Activated T-helper 17 cell treated with anti-CD3 and anti-CD28 coated beads, Interleukin-2, amount 50 U/mL, for 72 hours (primary cell): ENCODE measurements at regions not wholly inside any gene's neighbourhood (a gene's known extent, or its start where the extent isn't known, plus 50 kb on each side); places are given as distances from the start of the nearest gene placed in this dataset.

Experiments used
- ATAC-seq: fragments of 150-1000 bp; cut with Tn5 transposase; replicated peaks from 2 replicates; pipeline ENCODE4 v1.10.0; 2021; ENCODE audit warnings: mild to moderate bottlenecking, moderate library complexity
- H3K27ac Mint-ChIP-seq: one replicate; pipeline ENCODE4 v1.8.0; 2022; ENCODE audit warnings: mixed read lengths
- H3K27me3 Mint-ChIP-seq: one replicate; pipeline ENCODE4 v1.8.0; 2022; ENCODE audit warnings: mixed read lengths
- H3K36me3 Mint-ChIP-seq: one replicate; pipeline ENCODE4 v1.8.0; 2022; ENCODE audit warnings: low read depth, mild to moderate bottlenecking, mixed read lengths
- H3K4me1 Mint-ChIP-seq: one replicate; pipeline ENCODE4 v1.8.0; 2022; ENCODE audit warnings: mixed read lengths
- H3K4me3 Mint-ChIP-seq: one replicate; pipeline ENCODE4 v1.8.0; 2022; ENCODE audit warnings: mild to moderate bottlenecking, mixed read lengths
- H3K9me3 Mint-ChIP-seq: one replicate; pipeline ENCODE4 v1.8.0; 2022; ENCODE audit warnings: mixed read lengths

DNA sequence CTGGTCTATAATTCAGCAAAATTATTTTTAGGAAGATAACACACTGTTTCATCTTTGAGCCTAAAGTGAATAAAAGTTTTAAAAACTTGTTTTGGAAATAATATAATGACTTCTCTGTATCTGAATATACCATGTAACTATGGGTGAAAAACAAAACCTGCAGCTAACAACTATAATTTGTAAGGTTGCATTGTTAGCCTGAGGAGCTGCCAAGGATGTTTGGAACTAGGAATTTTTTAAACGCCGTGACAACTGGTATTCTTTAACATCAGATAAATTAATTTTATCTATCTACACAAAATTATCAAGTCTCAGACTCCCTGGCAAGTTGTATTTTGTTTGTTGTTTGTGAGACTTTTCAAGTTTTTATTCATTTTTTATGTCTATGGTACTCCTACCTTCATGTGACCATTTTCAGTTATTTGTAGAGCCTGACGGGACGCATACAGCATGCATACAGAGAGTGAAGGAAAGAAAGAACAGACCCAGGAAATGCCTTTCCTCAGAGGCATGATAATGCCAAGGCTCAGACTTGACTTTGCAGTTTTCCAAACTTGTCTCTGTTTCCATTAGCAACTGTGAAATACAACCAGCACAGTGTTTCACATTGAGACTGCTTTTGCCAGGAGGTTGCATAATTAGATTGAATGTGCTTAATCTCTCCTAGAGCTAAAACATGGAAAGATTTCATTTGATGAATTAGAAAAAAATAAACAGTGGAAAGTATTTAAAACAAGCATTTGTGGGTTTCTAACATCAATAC is 60.8 kb upstream of the ARHGEF26 start:
- no peak overlapping the region for H3K4me3 Mint-ChIP-seq
- no peak overlapping the region for H3K27ac Mint-ChIP-seq
- no peaks in the 10 kb centered on the region for H3K4me1 Mint-ChIP-seq
- no peaks in the 10 kb centered on the region for H3K27me3 Mint-ChIP-seq
- no peaks in the 10 kb centered on the region for H3K36me3 Mint-ChIP-seq
- ATAC-seq = no peak
- no peaks in the 10 kb centered on the region for H3K9me3 Mint-ChIP-seq

DNA sequence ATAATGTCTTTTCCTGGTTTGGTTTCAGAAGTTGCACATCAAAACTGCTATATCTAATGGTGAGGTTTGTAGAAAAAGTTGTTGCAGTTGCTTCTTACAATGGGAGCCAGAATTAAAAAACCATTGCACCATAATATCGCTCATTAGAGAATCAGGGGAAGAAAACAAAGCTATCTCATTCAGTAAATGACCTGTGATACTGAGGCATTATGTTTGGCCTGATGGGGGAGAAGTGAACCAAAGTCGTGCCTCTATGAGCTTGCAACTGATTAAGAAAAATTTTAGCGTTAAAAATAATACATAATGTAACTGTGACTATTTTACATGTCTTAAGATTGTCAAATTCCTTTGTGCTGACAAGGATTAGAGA is 60.2 kb upstream of the ARHGEF26 start:
- Mint-ChIP-seq H3K27me3 (peaks cover 3% of the 10 kb centered on the region), H3K36me3 (no peaks in the 10 kb centered on the region), H3K9me3 (no peaks in the 10 kb centered on the region), H3K27ac (no peak overlapping the region), H3K4me1 (no peaks in the 10 kb centered on the region), H3K4me3 (no peak overlapping the region)
- ATAC-seq = no peak

DNA sequence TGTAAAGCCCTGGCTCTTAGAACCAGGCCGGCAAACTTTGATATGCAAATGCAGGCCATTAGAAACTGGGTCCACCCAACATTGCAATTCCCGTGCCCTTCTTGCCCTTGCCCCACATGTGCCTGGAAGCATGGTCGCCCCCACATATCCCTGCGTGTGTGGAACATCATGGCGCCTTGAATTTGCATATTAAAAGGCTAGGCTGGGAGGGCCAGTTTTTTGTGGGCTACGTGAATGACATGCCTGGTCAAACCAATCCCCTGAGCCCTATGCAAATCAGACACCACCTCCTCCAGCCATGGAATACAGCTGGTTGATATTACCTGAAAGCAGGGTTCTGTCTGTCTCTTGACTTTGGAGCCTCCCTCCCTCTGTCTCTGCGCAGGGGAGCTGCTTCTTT is 58.7 kb upstream of the ARHGEF26 start:
- H3K9me3 Mint-ChIP-seq = peaks cover 4% of the 10 kb centered on the region
- peaks cover 11% of the 10 kb centered on the region for H3K27me3 Mint-ChIP-seq
- no peaks in the 10 kb centered on the region for H3K36me3 Mint-ChIP-seq
- no peak for ATAC-seq
- H3K27ac Mint-ChIP-seq = no peak overlapping the region
- no peaks in the 10 kb centered on the region for H3K4me1 Mint-ChIP-seq
- no peak overlapping the region for H3K4me3 Mint-ChIP-seq

DNA sequence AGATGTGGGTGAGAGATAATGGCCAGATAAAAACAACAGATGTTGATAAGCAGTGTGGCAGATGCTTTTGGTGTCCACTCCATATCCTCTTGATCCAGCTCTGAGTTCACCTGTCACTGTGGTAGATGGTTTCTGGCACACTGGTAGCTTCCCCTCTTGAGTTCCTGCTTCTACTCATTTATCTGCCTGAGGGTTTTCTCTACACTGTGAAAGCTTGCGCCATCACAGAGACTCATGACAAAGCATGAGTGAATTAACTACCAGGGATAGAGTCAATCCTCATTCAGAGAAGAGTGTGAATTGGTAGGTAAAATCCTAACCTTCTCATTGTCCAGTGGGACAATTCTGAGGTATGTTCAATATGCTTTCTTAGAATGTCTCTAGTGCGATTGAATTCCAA is 50.0 kb upstream of the ARHGEF26 start:
- peaks cover 4% of the 10 kb centered on the region for H3K9me3 Mint-ChIP-seq
- no peak for ATAC-seq
- H3K36me3 Mint-ChIP-seq = no peaks in the 10 kb centered on the region
- H3K4me3 Mint-ChIP-seq = no peak overlapping the region
- no peaks in the 10 kb centered on the region for H3K4me1 Mint-ChIP-seq
- no peak overlapping the region for H3K27ac Mint-ChIP-seq
- H3K27me3 Mint-ChIP-seq = peaks cover 7% of the 10 kb centered on the region
